Hippocampal formation (tissue), 2 donors: ENCODE measurements at regions not wholly inside any gene's neighbourhood (a gene's known extent, or its start where the extent isn't known, plus 50 kb on each side); places are given as distances from the start of the nearest gene placed in this dataset.

ENCODE experiments used
- DNase-seq, 2 donors: peaks; one replicate each; lab custom pipeline; 2025; lab: John Stamatoyannopoulos, UW

- no peak for DNase-seq
These were observed 681.0 kb upstream of the ADAMTS5 start for GRCh38 chr21:27647921-27648320.

GRCh38 chr21:27647401-27647800 is 680.5 kb upstream of the ADAMTS5 start:
- DNase-seq = no peak

- no peak for DNase-seq
These were observed 679.8 kb upstream of the ADAMTS5 start for GRCh38 chr21:27646691-27647090.

GRCh38 chr21:27646056-27646455 is 679.2 kb upstream of the ADAMTS5 start:
- DNase-seq = no peak

GRCh38 chr21:27645285-27645684 is 678.4 kb upstream of the ADAMTS5 start:
- DNase-seq = no peak

- DNase-seq = no peak
These were observed 676.4 kb upstream of the ADAMTS5 start for GRCh38 chr21:27643326-27643725.

- DNase-seq = no peak
These were observed 672.4 kb upstream of the ADAMTS5 start for GRCh38 chr21:27639286-27639685.

- DNase-seq = no peak
These were observed 669.8 kb upstream of the ADAMTS5 start for GRCh38 chr21:27636656-27637055.

- no peak for DNase-seq
These were observed 666.7 kb upstream of the ADAMTS5 start for GRCh38 chr21:27633631-27634030.

- no peak for DNase-seq
These were observed 664.6 kb upstream of the ADAMTS5 start for GRCh38 chr21:27631471-27631870.

GRCh38 chr21:27622631-27623030 is 655.7 kb upstream of the ADAMTS5 start:
- DNase-seq = no peak

- no peak for DNase-seq
These were observed 647.3 kb upstream of the ADAMTS5 start for GRCh38 chr21:27614231-27614630.

- no peak for DNase-seq
These were observed 639.5 kb upstream of the ADAMTS5 start for GRCh38 chr21:27606422-27606821.

GRCh38 chr21:27596196-27596595 is 629.3 kb upstream of the ADAMTS5 start:
- DNase-seq = no peak

- no peak for DNase-seq
These were observed 628.8 kb upstream of the ADAMTS5 start for GRCh38 chr21:27595716-27596115.

GRCh38 chr21:27590271-27590670 is 623.4 kb upstream of the ADAMTS5 start:
- no peak for DNase-seq

- no peak for DNase-seq
These were observed 622.9 kb upstream of the ADAMTS5 start for GRCh38 chr21:27589781-27590180.

GRCh38 chr21:27586986-27587385 is 620.1 kb upstream of the ADAMTS5 start:
- no peak for DNase-seq

- no peak for DNase-seq
These were observed 619.4 kb upstream of the ADAMTS5 start for GRCh38 chr21:27586326-27586725.

GRCh38 chr21:27584256-27584655 is 617.4 kb upstream of the ADAMTS5 start:
- DNase-seq = no peak

- no peak for DNase-seq
These were observed 616.1 kb upstream of the ADAMTS5 start for GRCh38 chr21:27582948-27583430.

GRCh38 chr21:27582246-27582947 is 615.5 kb upstream of the ADAMTS5 start:
- DNase-seq = no peak

GRCh38 chr21:27581168-27581567 is 614.3 kb upstream of the ADAMTS5 start:
- DNase-seq = no peak

- no peak for DNase-seq
These were observed 613.4 kb upstream of the ADAMTS5 start for GRCh38 chr21:27580276-27580675.
